IMR-90 (cell line): ENCODE measurements at regions not wholly inside any gene's neighbourhood (a gene's known extent, or its start where the extent isn't known, plus 50 kb on each side); places are given as distances from the start of the nearest gene placed in this dataset.

Source experiments
- BHLHE40 ChIP-seq: fragments of 150-350 bp; IDR thresholded peaks from 2 replicates; pipeline ENCODE4 v1.6.1; 2016; ENCODE audit warnings: mild to moderate bottlenecking, low read depth, low read length
- MAFK ChIP-seq: IDR thresholded peaks from 2 replicates; pipeline ENCODE4 v1.6.1; 2012; ENCODE audit warnings: low read depth, low read length, improper control_type of control experiment
- MXI1 ChIP-seq: IDR thresholded peaks from 2 replicates; pipeline ENCODE4 v1.6.1; 2012; ENCODE audit warnings: low read depth, mild to moderate bottlenecking, low read length, moderate library complexity, borderline replicate concordance
- POLR2A ChIP-seq: IDR thresholded peaks from 2 replicates; pipeline ENCODE4 v1.6.1; 2012; ENCODE audit warnings: mild to moderate bottlenecking, low read depth, low read length
- RAD21 ChIP-seq: IDR thresholded peaks from 2 replicates; pipeline ENCODE4 v1.6.1; 2012; ENCODE audit warnings: low read length, improper control_type of control experiment
- RFX5 ChIP-seq: IDR thresholded peaks from 2 replicates; pipeline ENCODE4 v1.8.0; 2012; ENCODE audit warnings: low read depth, mild to moderate bottlenecking, low read length, moderate library complexity
- SMC3 ChIP-seq: fragments of 150-350 bp; IDR thresholded peaks from 2 replicates; pipeline ENCODE4 v1.6.1; 2016; ENCODE audit warnings: low read depth, mild to moderate bottlenecking, antibody characterized with exemption, low read length, moderate library complexity
- TF ChIP-seq, protein P1 (sequence below): conservative IDR thresholded peaks from 2 replicates; pipeline ENCODE4 v1.5.1; 2012; ENCODE audit warnings: mild to moderate bottlenecking, low read depth, low read length, improper control_type of control experiment

DNA sequence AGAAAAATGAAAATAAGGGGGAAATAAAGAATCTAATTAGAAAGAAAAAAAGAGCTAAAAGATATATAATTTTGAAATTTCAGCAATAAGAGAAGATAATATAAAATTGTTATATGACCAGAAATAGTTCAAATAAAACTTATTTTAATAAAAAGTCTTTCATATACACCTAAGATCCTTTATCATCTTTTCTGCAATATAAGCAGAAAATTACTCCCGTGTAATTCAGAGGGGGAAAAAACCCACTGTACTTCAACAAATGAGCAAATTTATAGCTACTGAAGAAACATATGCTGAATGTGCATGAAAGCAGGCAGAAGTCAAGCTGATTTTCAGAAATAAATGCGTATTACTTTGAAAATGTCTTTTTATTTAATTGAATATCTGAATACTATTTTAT lies 771.3 kb downstream of the FAT4 start:
- TF ChIP-seq, protein P1, sequence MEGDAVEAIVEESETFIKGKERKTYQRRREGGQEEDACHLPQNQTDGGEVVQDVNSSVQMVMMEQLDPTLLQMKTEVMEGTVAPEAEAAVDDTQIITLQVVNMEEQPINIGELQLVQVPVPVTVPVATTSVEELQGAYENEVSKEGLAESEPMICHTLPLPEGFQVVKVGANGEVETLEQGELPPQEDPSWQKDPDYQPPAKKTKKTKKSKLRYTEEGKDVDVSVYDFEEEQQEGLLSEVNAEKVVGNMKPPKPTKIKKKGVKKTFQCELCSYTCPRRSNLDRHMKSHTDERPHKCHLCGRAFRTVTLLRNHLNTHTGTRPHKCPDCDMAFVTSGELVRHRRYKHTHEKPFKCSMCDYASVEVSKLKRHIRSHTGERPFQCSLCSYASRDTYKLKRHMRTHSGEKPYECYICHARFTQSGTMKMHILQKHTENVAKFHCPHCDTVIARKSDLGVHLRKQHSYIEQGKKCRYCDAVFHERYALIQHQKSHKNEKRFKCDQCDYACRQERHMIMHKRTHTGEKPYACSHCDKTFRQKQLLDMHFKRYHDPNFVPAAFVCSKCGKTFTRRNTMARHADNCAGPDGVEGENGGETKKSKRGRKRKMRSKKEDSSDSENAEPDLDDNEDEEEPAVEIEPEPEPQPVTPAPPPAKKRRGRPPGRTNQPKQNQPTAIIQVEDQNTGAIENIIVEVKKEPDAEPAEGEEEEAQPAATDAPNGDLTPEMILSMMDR: no peak
- TF ChIP-seq POLR2A (no peak), MAFK (peak; percentile 62), BHLHE40 (no peak), RFX5 (no peak), MXI1 (no peak), RAD21 (no peak), SMC3 (no peak)
